GM12892 (cell line): ENCODE measurements at regions not wholly inside any gene's neighbourhood (a gene's known extent, or its start where the extent isn't known, plus 50 kb on each side); places are given as distances from the start of the nearest gene placed in this dataset.
"Not testable (repeated sequence)": the region's sequence is repeated elsewhere in the genome, so short reads cannot be mapped to it uniquely, and the experiment has no call there.

Experiments
- POLR2A ChIP-seq: IDR thresholded peaks from 2 replicates; pipeline ENCODE4 v1.6.1; 2011; ENCODE audit warnings: low read depth, low read length, control low read depth
- POLR2AphosphoS5 ChIP-seq: IDR thresholded peaks from 2 replicates; pipeline ENCODE4 v1.6.1; 2011; ENCODE audit warnings: low read depth, low read length, control low read depth

DNA sequence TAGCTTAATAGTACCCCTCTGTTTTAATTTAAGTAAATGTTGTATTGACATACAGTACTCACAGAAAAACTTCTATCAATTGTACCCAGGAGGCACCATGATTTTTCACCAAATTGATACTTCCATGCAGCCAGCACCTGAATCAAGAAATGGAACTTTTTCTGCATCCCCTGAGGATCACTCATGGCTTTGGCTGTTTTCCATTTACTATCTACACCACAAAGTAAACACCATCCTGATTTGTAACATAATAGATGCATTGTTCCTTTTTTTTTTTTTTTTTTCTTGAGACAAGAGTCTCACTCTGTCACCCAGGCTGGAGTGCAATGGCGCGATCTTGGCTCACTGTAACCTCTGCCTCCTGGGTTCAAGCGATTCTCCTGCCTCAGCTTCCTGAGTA is 1066.8 kb downstream of the SOCS6 start:
- TF ChIP-seq POLR2A, POLR2AphosphoS5: not testable (repeated sequence)
